Astrocyte (in vitro differentiated cells and primary cell): ENCODE measurements at regions not wholly inside any gene's neighbourhood (a gene's known extent, or its start where the extent isn't known, plus 50 kb on each side); places are given as distances from the start of the nearest gene placed in this dataset.
"Not testable (repeated sequence)": the region's sequence is repeated elsewhere in the genome, so short reads cannot be mapped to it uniquely, and the experiment has no call there.

Experiments
- EZH2 ChIP-seq: IDR thresholded peaks from 2 replicates; pipeline ENCODE4 v1.6.1; 2012; ENCODE audit warnings: mild to moderate bottlenecking, low read length, inconsistent platforms; ENCODE audit not compliant: insufficient read depth
- TF ChIP-seq, protein P1 (sequence below): IDR thresholded peaks from 2 replicates; pipeline ENCODE4 v1.5.1; 2011; ENCODE audit warnings: low read depth, mild to moderate bottlenecking, inconsistent platforms, low read length, moderate library complexity; ENCODE audit not compliant: insufficient read depth

DNA sequence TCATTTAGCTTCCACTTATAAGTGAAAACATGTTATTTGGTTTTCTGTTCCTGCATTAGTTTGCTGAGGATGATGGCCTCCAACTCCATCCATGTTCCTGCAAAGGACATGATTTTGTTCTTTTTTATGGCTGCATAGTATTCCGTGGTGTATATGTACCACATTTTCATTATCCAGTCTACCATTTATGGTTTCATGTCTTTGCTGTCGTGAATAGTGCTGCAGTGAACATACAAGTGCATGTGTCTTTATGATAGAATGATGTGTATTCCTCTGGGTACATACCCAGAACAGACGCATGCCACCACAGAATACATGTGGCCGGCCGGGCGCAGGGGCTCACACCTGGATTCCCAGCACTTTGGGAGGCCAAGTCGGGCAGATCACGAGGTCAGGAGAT lies 247.7 kb upstream of the SULF2 start:
- TF ChIP-seq, protein P1, sequence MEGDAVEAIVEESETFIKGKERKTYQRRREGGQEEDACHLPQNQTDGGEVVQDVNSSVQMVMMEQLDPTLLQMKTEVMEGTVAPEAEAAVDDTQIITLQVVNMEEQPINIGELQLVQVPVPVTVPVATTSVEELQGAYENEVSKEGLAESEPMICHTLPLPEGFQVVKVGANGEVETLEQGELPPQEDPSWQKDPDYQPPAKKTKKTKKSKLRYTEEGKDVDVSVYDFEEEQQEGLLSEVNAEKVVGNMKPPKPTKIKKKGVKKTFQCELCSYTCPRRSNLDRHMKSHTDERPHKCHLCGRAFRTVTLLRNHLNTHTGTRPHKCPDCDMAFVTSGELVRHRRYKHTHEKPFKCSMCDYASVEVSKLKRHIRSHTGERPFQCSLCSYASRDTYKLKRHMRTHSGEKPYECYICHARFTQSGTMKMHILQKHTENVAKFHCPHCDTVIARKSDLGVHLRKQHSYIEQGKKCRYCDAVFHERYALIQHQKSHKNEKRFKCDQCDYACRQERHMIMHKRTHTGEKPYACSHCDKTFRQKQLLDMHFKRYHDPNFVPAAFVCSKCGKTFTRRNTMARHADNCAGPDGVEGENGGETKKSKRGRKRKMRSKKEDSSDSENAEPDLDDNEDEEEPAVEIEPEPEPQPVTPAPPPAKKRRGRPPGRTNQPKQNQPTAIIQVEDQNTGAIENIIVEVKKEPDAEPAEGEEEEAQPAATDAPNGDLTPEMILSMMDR: not testable (repeated sequence)
- not testable (repeated sequence) for TF ChIP-seq EZH2
